Sigmoid colon (tissue), 4 donors: ENCODE measurements at regions not wholly inside any gene's neighbourhood (a gene's known extent, or its start where the extent isn't known, plus 50 kb on each side); places are given as distances from the start of the nearest gene placed in this dataset.

Source experiments
- EP300 ChIP-seq, 4 donors: sonication (generic); formaldehyde crosslinking; IDR thresholded peaks; one replicate each; pipeline ENCODE4 v1.6.1; 2017; ENCODE audit warnings: antibody characterized with exemption in 4 of 4
- POLR2A ChIP-seq, 2 donors: fragments of 450-650 bp; IDR thresholded peaks; one replicate each; pipeline ENCODE4 v1.6.1; 2016; ENCODE audit warnings: antibody characterized with exemption in 2 of 2, mild to moderate bottlenecking in 2 of 2, moderate library complexity in 2 of 2
- POLR2AphosphoS5 ChIP-seq, 4 donors: sonication (generic); formaldehyde crosslinking; IDR thresholded peaks; one replicate each; pipeline ENCODE4 v1.6.1; 2017; ENCODE audit warnings: antibody characterized with exemption in 4 of 4
- TF ChIP-seq, protein P1 (sequence below), 4 experiments: fragments of 450-650 bp in 3 of 4; fragments of 200-600 bp in 1 of 4; IDR thresholded peaks; one replicate each; pipeline ENCODE4 v1.5.1; 2016 to 2019; ENCODE audit warnings: antibody characterized with exemption in 4 of 4, mild to moderate bottlenecking in 3 of 4, moderate library complexity in 2 of 4

DNA sequence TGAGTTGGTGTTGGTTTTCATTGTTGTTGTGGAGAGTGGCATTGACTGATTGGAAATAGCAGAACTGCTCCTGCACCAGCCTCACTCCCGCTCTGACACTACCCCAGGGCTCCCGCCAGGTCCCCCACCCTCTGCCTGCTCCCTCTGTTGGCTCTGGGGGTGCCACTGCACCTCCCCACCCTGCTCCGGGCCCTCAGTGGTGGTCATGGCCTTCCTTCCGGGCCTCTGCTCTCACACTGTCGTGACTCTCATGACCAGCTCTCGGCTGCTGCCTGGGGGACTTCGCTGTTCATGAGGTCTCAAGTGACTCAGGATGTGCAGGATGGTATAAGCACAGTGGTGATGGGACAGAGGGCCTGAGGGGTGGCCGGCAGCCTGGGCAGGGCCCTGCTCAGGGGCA lies 113.2 kb downstream of the MARCHF4 start:
- TF ChIP-seq, protein P1, sequence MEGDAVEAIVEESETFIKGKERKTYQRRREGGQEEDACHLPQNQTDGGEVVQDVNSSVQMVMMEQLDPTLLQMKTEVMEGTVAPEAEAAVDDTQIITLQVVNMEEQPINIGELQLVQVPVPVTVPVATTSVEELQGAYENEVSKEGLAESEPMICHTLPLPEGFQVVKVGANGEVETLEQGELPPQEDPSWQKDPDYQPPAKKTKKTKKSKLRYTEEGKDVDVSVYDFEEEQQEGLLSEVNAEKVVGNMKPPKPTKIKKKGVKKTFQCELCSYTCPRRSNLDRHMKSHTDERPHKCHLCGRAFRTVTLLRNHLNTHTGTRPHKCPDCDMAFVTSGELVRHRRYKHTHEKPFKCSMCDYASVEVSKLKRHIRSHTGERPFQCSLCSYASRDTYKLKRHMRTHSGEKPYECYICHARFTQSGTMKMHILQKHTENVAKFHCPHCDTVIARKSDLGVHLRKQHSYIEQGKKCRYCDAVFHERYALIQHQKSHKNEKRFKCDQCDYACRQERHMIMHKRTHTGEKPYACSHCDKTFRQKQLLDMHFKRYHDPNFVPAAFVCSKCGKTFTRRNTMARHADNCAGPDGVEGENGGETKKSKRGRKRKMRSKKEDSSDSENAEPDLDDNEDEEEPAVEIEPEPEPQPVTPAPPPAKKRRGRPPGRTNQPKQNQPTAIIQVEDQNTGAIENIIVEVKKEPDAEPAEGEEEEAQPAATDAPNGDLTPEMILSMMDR (IDR thresholded peaks at IDR 0.05), result no peak
- TF ChIP-seq POLR2A (IDR thresholded peaks at IDR 0.05) (no peak), EP300 (IDR thresholded peaks at IDR 0.05) (no peak), POLR2AphosphoS5 (IDR thresholded peaks at IDR 0.05) (no peak)
